Astrocyte (in vitro differentiated cells and primary cell): ENCODE measurements at regions not wholly inside any gene's neighbourhood (a gene's known extent, or its start where the extent isn't known, plus 50 kb on each side); places are given as distances from the start of the nearest gene placed in this dataset.

ENCODE experiments used
- DNase-seq: peaks from one replicate; pipeline ENCODE4 v3.0.0-alpha.2; 2010; ENCODE audit warnings: low read depth
- FAIRE-seq: peaks from 2 replicates; lab custom pipeline; 2011; peaks lifted over from hg19 to GRCh38; lab: Jason Lieb, UNC
- H2AFZ ChIP-seq: 2 replicates; pipeline ENCODE4 v1.6.0; 2012; ENCODE audit warnings: low read depth, low read length, inconsistent platforms
- H3K27ac ChIP-seq: 2 replicates; pipeline ENCODE4 v1.5.1; 2011; ENCODE audit warnings: low read depth, low read length, inconsistent platforms
- H3K27me3 ChIP-seq: 2 replicates; pipeline ENCODE4 v1.6.0; 2011; ENCODE audit warnings: low read length, inconsistent platforms; ENCODE audit not compliant: insufficient read depth
- H3K36me3 ChIP-seq: 2 replicates; pipeline ENCODE4 v1.5.1; 2011; ENCODE audit warnings: low read length, inconsistent platforms; ENCODE audit not compliant: insufficient read depth
- H3K4me1 ChIP-seq: 2 replicates; pipeline ENCODE4 v1.5.1; 2011; ENCODE audit warnings: low read length, inconsistent platforms; ENCODE audit not compliant: insufficient read depth
- H3K4me2 ChIP-seq: 2 replicates; pipeline ENCODE4 v1.6.0; 2012; ENCODE audit warnings: low read length, inconsistent platforms
- H3K4me3 ChIP-seq: 2 replicates; pipeline ENCODE4 v1.5.1; 2011; ENCODE audit warnings: low read depth, mild to moderate bottlenecking, low read length, inconsistent platforms; ENCODE audit not compliant: insufficient read depth
- H3K79me2 ChIP-seq: 2 replicates; pipeline ENCODE4 v1.6.0; 2012; ENCODE audit warnings: mild to moderate bottlenecking, low read length, inconsistent platforms; ENCODE audit not compliant: insufficient read depth
- H3K9ac ChIP-seq: 2 replicates; pipeline ENCODE4 v1.6.0; 2012; ENCODE audit warnings: mild to moderate bottlenecking, low read length, inconsistent platforms
- H3K9me3 ChIP-seq: 2 replicates; pipeline ENCODE4 v1.5.1; 2012; ENCODE audit warnings: low read depth, mild to moderate bottlenecking, low read length, inconsistent platforms; ENCODE audit not compliant: insufficient read depth
- H4K20me1 ChIP-seq: 2 replicates; pipeline ENCODE4 v1.6.0; 2012; ENCODE audit warnings: low read length, inconsistent platforms; ENCODE audit not compliant: insufficient read depth
- H3K27ac Mint-ChIP-seq: one replicate; pipeline ENCODE4 v1.8.0; 2021; ENCODE audit warnings: mild to moderate bottlenecking, mixed read lengths; ENCODE audit not compliant: unreplicated experiment
- H3K27me3 Mint-ChIP-seq: one replicate; pipeline ENCODE4 v1.8.0; 2021; ENCODE audit warnings: low read depth, mixed read lengths; ENCODE audit not compliant: unreplicated experiment
- H3K36me3 Mint-ChIP-seq: one replicate; pipeline ENCODE4 v1.8.0; 2021; ENCODE audit warnings: low read depth, mixed read lengths; ENCODE audit not compliant: unreplicated experiment
- H3K4me1 Mint-ChIP-seq: one replicate; pipeline ENCODE4 v1.8.0; 2021; ENCODE audit warnings: low read depth, mixed read lengths; ENCODE audit not compliant: unreplicated experiment
- H3K4me3 Mint-ChIP-seq: one replicate; pipeline ENCODE4 v1.8.0; 2021; ENCODE audit warnings: mild to moderate bottlenecking, moderate library complexity, mixed read lengths; ENCODE audit not compliant: unreplicated experiment
- H3K9me3 Mint-ChIP-seq: one replicate; pipeline ENCODE4 v1.8.0; 2021; ENCODE audit warnings: mild to moderate bottlenecking, mixed read lengths; ENCODE audit not compliant: unreplicated experiment
- CTCF ChIP-seq: IDR thresholded peaks from 2 replicates; pipeline ENCODE4 v1.5.1; 2011; ENCODE audit warnings: low read depth, mild to moderate bottlenecking, inconsistent platforms, low read length, moderate library complexity; ENCODE audit not compliant: insufficient read depth
- EZH2 ChIP-seq: IDR thresholded peaks from 2 replicates; pipeline ENCODE4 v1.6.1; 2012; ENCODE audit warnings: mild to moderate bottlenecking, low read length, inconsistent platforms; ENCODE audit not compliant: insufficient read depth

- TF ChIP-seq EZH2 (no peak), CTCF (no peak)
- H3K27ac Mint-ChIP-seq: no peak overlapping the region
- no peaks in the 10 kb centered on the region for H3K9me3 ChIP-seq
- no peaks in the 10 kb centered on the region for H3K36me3 Mint-ChIP-seq
- no peak overlapping the region for H3K9ac ChIP-seq
- H3K9me3 Mint-ChIP-seq: no peaks in the 10 kb centered on the region
- no peak for DNase-seq
- H3K4me1 ChIP-seq: no peaks in the 10 kb centered on the region
- no peaks in the 10 kb centered on the region for H3K79me2 ChIP-seq
- H3K4me3 ChIP-seq: no peak overlapping the region
- H2AFZ ChIP-seq: no peak overlapping the region
- no peak overlapping the region for H3K27ac ChIP-seq
- H3K36me3 ChIP-seq: no peaks in the 10 kb centered on the region
- no peak overlapping the region for H3K4me2 ChIP-seq
- no peaks in the 10 kb centered on the region for H3K27me3 ChIP-seq
- no peaks in the 10 kb centered on the region for H4K20me1 ChIP-seq
- no peak overlapping the region for H3K4me3 Mint-ChIP-seq
- peaks cover 15% of the 10 kb centered on the region for H3K4me1 Mint-ChIP-seq
- no peaks in the 10 kb centered on the region for H3K27me3 Mint-ChIP-seq
- FAIRE-seq: no peak
Observed at GRCh38 chr13:104593693-104594092, 1527.5 kb upstream of the SLC10A2 start.

GRCh38 chr13:104593251-104593576 is 1527.0 kb upstream of the SLC10A2 start:
- FAIRE-seq (no peak), DNase-seq (no peak)
- Histone ChIP-seq H3K27me3 (no peaks in the 10 kb centered on the region), H2AFZ (no peak overlapping the region), H3K4me2 (no peak overlapping the region), H3K4me1 (no peaks in the 10 kb centered on the region), H3K9me3 (no peaks in the 10 kb centered on the region), H3K36me3 (no peaks in the 10 kb centered on the region), H3K9ac (no peak overlapping the region), H4K20me1 (no peaks in the 10 kb centered on the region), H3K4me3 (no peak overlapping the region), H3K27ac (no peak overlapping the region), H3K79me2 (no peaks in the 10 kb centered on the region)
- TF ChIP-seq CTCF: no peak
- TF ChIP-seq EZH2: no peak
- peaks cover 15% of the 10 kb centered on the region for H3K4me1 Mint-ChIP-seq
- no peaks in the 10 kb centered on the region for H3K9me3 Mint-ChIP-seq
- H3K36me3 Mint-ChIP-seq: no peaks in the 10 kb centered on the region
- H3K4me3 Mint-ChIP-seq: no peak overlapping the region
- no peaks in the 10 kb centered on the region for H3K27me3 Mint-ChIP-seq
- peak overlapping the region; percentile 79 for H3K27ac Mint-ChIP-seq

GRCh38 chr13:104592545-104593250 is 1526.5 kb upstream of the SLC10A2 start:
- no peaks in the 10 kb centered on the region for H3K27me3 ChIP-seq
- no peak overlapping the region for H3K9ac ChIP-seq
- no peak overlapping the region for H3K4me2 ChIP-seq
- no peaks in the 10 kb centered on the region for H3K79me2 ChIP-seq
- FAIRE-seq: no peak
- H3K27ac ChIP-seq: peak overlapping the region; percentile 30
- no peaks in the 10 kb centered on the region for H3K4me1 ChIP-seq
- H3K36me3 Mint-ChIP-seq: no peaks in the 10 kb centered on the region
- no peaks in the 10 kb centered on the region for H3K27me3 Mint-ChIP-seq
- no peaks in the 10 kb centered on the region for H3K9me3 Mint-ChIP-seq
- no peak overlapping the region for H3K4me3 ChIP-seq
- no peak overlapping the region for H2AFZ ChIP-seq
- no peak overlapping the region for H3K4me3 Mint-ChIP-seq
- DNase-seq: peak; percentile 31
- peak overlapping the region; percentile 79 for H3K27ac Mint-ChIP-seq
- peaks cover 15% of the 10 kb centered on the region for H3K4me1 Mint-ChIP-seq
- no peaks in the 10 kb centered on the region for H3K9me3 ChIP-seq
- H4K20me1 ChIP-seq: no peaks in the 10 kb centered on the region
- TF ChIP-seq CTCF: no peak
- no peak for TF ChIP-seq EZH2
- H3K36me3 ChIP-seq: no peaks in the 10 kb centered on the region
